ENCODE measurements at regions not wholly inside any gene's neighbourhood (a gene's known extent, or its start where the extent isn't known, plus 50 kb on each side); places are given as distances from the start of the nearest gene placed in this dataset.
"Not testable (repeated sequence)": the region's sequence is repeated elsewhere in the genome, so short reads cannot be mapped to it uniquely, and the experiment has no call there.

- intact Hi-C loops (cut with micrococcal nuclease); H3K27me3 Mint-ChIP-seq; POLR2A ChIA-PET; H3K4me3 Mint-ChIP-seq; DNase-seq; CTCF ChIA-PET; H3K4me1 Mint-ChIP-seq (ENCODE audit: low read depth); H3K27ac Mint-ChIP-seq; H3K36me3 Mint-ChIP-seq: not testable (repeated sequence)
- H3K9me3 Mint-ChIP-seq, result peaks cover 15% of the 10 kb centered on the region
Measured at GRCh38 chr4:159934602-159935001, 831.7 kb downstream of the RAPGEF2 start.

GRCh38 chr4:159937595-159937994, 834.7 kb downstream of the RAPGEF2 start:
- CTCF ChIA-PET, result no interaction called here
- no peaks in the 10 kb centered on the region for H3K4me1 Mint-ChIP-seq (ENCODE audit: low read depth)
- H3K36me3 Mint-ChIP-seq, result no peaks in the 10 kb centered on the region
- H3K27ac Mint-ChIP-seq, result no peak overlapping the region
- intact Hi-C loops (cut with micrococcal nuclease), result no loop called here
- peaks cover 6% of the 10 kb centered on the region for H3K9me3 Mint-ChIP-seq
- DNase-seq, result no peak
- POLR2A ChIA-PET, result no interaction called here
- no peaks in the 10 kb centered on the region for H3K27me3 Mint-ChIP-seq
- H3K4me3 Mint-ChIP-seq, result no peak overlapping the region

- H3K27ac Mint-ChIP-seq; H3K9me3 Mint-ChIP-seq; CTCF ChIA-PET; H3K4me3 Mint-ChIP-seq; H3K27me3 Mint-ChIP-seq; POLR2A ChIA-PET; H3K36me3 Mint-ChIP-seq; intact Hi-C loops (cut with micrococcal nuclease); H3K4me1 Mint-ChIP-seq (ENCODE audit: low read depth); DNase-seq: not testable (repeated sequence)
Measured at GRCh38 chr4:159939681-159940080, 836.8 kb downstream of the RAPGEF2 start.

- Mint-ChIP-seq H3K27me3 (no peaks in the 10 kb centered on the region), H3K4me1 (ENCODE audit: low read depth) (no peaks in the 10 kb centered on the region), H3K36me3 (no peaks in the 10 kb centered on the region), H3K9me3 (no peaks in the 10 kb centered on the region), H3K27ac (no peak overlapping the region), H3K4me3 (no peak overlapping the region)
- ChIA-PET POLR2A (no interaction called here), CTCF (no interaction called here)
- DNase-seq, result no peak
- intact Hi-C loops (cut with micrococcal nuclease), result no loop called here
Measured at GRCh38 chr4:159941076-159941475, 838.2 kb downstream of the RAPGEF2 start.

- H3K27ac Mint-ChIP-seq, result no peak overlapping the region
- intact Hi-C loops (cut with micrococcal nuclease), result no loop called here
- DNase-seq, result no peak
- H3K9me3 Mint-ChIP-seq, result no peaks in the 10 kb centered on the region
- no peaks in the 10 kb centered on the region for H3K36me3 Mint-ChIP-seq
- CTCF ChIA-PET, result no interaction called here
- POLR2A ChIA-PET, result no interaction called here
- H3K27me3 Mint-ChIP-seq, result no peaks in the 10 kb centered on the region
- no peak overlapping the region for H3K4me3 Mint-ChIP-seq
- H3K4me1 Mint-ChIP-seq (ENCODE audit: low read depth), result no peaks in the 10 kb centered on the region
Measured at GRCh38 chr4:159944477-159944876, 841.6 kb downstream of the RAPGEF2 start.

GRCh38 chr4:159946983-159947615, 844.2 kb downstream of the RAPGEF2 start:
- intact Hi-C loops (cut with micrococcal nuclease), result no loop called here
- Mint-ChIP-seq H3K4me3 (no peak overlapping the region), H3K9me3 (no peaks in the 10 kb centered on the region), H3K4me1 (ENCODE audit: low read depth) (no peaks in the 10 kb centered on the region), H3K27me3 (no peaks in the 10 kb centered on the region), H3K27ac (no peak overlapping the region), H3K36me3 (no peaks in the 10 kb centered on the region)
- no peak for DNase-seq
- CTCF ChIA-PET, result interaction anchor here (0.6 to 1.7 kb wide), 2 partner anchors 10 to 99 kb away, joined by 3 to 6 read pairs; no protein-coding TSS in a partner anchor
- POLR2A ChIA-PET, result no interaction called here

- CTCF ChIA-PET, result no interaction called here
- Mint-ChIP-seq H3K36me3 (no peaks in the 10 kb centered on the region), H3K9me3 (peaks cover 2% of the 10 kb centered on the region), H3K4me3 (no peak overlapping the region), H3K4me1 (ENCODE audit: low read depth) (no peaks in the 10 kb centered on the region), H3K27me3 (no peaks in the 10 kb centered on the region), H3K27ac (no peak overlapping the region)
- POLR2A ChIA-PET, result no interaction called here
- intact Hi-C loops (cut with micrococcal nuclease), result no loop called here
- DNase-seq, result no peak
Measured at GRCh38 chr4:159950707-159951106, 847.8 kb downstream of the RAPGEF2 start.

GRCh38 chr4:159966746-159967145, 863.9 kb downstream of the RAPGEF2 start:
- Mint-ChIP-seq H3K36me3 (no peaks in the 10 kb centered on the region), H3K27me3 (no peaks in the 10 kb centered on the region), H3K27ac (no peak overlapping the region), H3K4me3 (no peak overlapping the region), H3K9me3 (no peaks in the 10 kb centered on the region), H3K4me1 (ENCODE audit: low read depth) (no peaks in the 10 kb centered on the region)
- no peak for DNase-seq
- intact Hi-C loops (cut with micrococcal nuclease), result no loop called here
- CTCF ChIA-PET, result no interaction called here
- POLR2A ChIA-PET, result no interaction called here

GRCh38 chr4:159976871-159977482, 874.1 kb downstream of the RAPGEF2 start:
- CTCF ChIA-PET; H3K36me3 Mint-ChIP-seq; H3K4me3 Mint-ChIP-seq; H3K4me1 Mint-ChIP-seq (ENCODE audit: low read depth); DNase-seq; H3K27ac Mint-ChIP-seq; H3K27me3 Mint-ChIP-seq; intact Hi-C loops (cut with micrococcal nuclease); H3K9me3 Mint-ChIP-seq; POLR2A ChIA-PET: not testable (repeated sequence)

GRCh38 chr4:159977907-159978617, 875.2 kb downstream of the RAPGEF2 start:
- ChIA-PET CTCF (no interaction called here), POLR2A (no interaction called here)
- no peaks in the 10 kb centered on the region for H3K27me3 Mint-ChIP-seq
- DNase-seq, result no peak
- peaks cover 4% of the 10 kb centered on the region for H3K9me3 Mint-ChIP-seq
- no peaks in the 10 kb centered on the region for H3K36me3 Mint-ChIP-seq
- no peak overlapping the region for H3K27ac Mint-ChIP-seq
- intact Hi-C loops (cut with micrococcal nuclease), result no loop called here
- no peak overlapping the region for H3K4me3 Mint-ChIP-seq
- H3K4me1 Mint-ChIP-seq (ENCODE audit: low read depth), result no peaks in the 10 kb centered on the region

- peaks cover 4% of the 10 kb centered on the region for H3K9me3 Mint-ChIP-seq
Measured at GRCh38 chr4:159979351-159979750, 876.5 kb downstream of the RAPGEF2 start.

GRCh38 chr4:159979953-159980352, 877.1 kb downstream of the RAPGEF2 start:
- CTCF ChIA-PET, result no interaction called here
- H3K27me3 Mint-ChIP-seq, result no peaks in the 10 kb centered on the region
- H3K9me3 Mint-ChIP-seq, result peaks cover 4% of the 10 kb centered on the region
- no peak for DNase-seq
- intact Hi-C loops (cut with micrococcal nuclease), result no loop called here
- H3K4me3 Mint-ChIP-seq, result no peak overlapping the region
- POLR2A ChIA-PET, result no interaction called here
- no peaks in the 10 kb centered on the region for H3K4me1 Mint-ChIP-seq (ENCODE audit: low read depth)
- no peaks in the 10 kb centered on the region for H3K36me3 Mint-ChIP-seq
- no peak overlapping the region for H3K27ac Mint-ChIP-seq

More at GRCh38 chr4:159979351-159979750, 876.5 kb downstream of the RAPGEF2 start:
- Mint-ChIP-seq H3K36me3 (no peaks in the 10 kb centered on the region), H3K4me1 (ENCODE audit: low read depth) (no peaks in the 10 kb centered on the region), H3K27me3 (no peaks in the 10 kb centered on the region), H3K4me3 (no peak overlapping the region), H3K27ac (no peak overlapping the region)
- intact Hi-C loops (cut with micrococcal nuclease), result no loop called here
- CTCF ChIA-PET, result no interaction called here
- no peak for DNase-seq
- POLR2A ChIA-PET, result no interaction called here

Measured in activated CD4-positive, alpha-beta memory T cell treated with anti-CD3 and anti-CD28 coated beads for 36 hours (primary cell).